Middle frontal gyrus (tissue), 1 donor: ENCODE measurements at regions not wholly inside any gene's neighbourhood (a gene's known extent, or its start where the extent isn't known, plus 50 kb on each side); places are given as distances from the start of the nearest gene placed in this dataset.

Experiments used
- DNase-seq: peaks from one replicate; pipeline ENCODE4 v3.0.0-alpha.2; 2015; ENCODE audit warnings: low spot score; ENCODE audit errors: extremely low spot score

DNA sequence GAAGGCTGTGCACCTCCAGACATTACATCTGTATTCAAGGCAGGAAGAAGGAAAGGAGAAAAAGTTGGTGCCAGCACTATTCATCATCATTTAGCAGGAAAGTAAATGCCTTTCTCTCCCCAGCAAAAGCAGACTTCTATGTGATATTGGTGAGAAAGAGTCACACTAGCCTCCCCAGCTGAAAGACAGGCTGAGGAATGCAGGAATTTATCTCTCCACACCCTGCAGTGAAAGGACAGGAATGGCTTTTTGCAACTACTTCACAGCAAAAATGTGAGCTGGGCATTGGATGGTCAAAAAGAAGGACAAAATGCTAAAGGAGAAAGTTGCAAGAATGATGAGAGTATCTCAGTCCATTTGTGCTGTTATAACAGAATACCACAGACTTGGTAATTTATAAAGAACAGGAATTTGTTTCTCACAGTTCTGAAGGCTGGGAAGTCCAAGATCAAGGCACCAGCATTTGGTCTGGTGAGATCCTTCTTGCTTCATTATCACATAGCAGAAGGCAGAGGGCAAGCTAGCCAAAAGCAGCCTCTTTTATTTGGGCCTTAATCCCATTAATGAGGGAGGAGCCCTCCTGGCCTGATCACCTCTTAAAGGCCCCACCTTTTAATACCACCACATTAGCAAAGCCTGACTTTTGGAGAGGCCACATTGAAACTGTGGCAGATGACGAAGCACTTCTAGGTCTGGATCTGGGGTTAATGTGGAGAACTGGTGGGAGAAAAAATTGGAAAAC, 388.1 kb upstream of the SLC14A2 start:
- no peak for DNase-seq

- no peak for DNase-seq
Observed at GRCh38 chr18:45228796-45229388, 386.4 kb upstream of the SLC14A2 start.

DNA sequence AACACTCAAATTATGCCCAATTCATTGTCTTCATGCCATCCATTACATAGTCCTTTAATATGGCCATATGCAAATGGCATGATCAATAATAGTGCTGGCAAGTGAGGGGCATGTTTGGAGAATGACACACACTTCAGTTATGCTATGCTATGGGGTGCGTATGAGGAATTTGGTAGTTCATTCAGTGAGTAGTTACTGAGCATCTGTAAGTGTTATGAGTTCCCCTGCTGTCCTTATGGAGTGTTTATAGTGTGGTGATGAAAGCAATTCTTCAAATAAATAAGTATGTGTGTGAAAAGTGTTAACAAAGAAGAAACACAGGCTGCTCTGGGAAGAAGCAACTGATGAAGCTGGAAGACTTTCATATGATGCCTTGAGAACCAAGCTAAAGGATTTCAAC, 383.7 kb upstream of the SLC14A2 start:
- DNase-seq, result no peak

DNA sequence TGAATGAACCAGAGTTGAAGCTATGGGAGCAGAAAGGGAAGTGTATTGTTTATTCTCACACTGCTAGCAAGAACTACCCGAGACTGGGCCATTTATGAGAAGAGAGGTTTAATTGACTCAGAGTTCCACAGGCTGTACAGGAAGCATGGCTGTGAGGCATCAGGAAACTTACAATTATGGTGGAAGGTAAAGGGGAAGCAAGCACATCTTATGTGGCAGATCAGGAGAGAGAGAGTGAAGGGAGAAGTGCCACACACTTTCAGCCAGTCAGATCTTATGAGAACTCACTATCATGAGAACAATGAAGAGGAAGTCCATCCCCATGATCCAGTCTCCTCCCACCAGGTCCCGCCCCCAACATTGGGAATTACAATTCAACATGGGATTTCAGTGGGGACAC, 383.2 kb upstream of the SLC14A2 start:
- no peak for DNase-seq

GRCh38 chr18:45236676-45237075, 378.6 kb upstream of the SLC14A2 start:
- no peak for DNase-seq

DNA sequence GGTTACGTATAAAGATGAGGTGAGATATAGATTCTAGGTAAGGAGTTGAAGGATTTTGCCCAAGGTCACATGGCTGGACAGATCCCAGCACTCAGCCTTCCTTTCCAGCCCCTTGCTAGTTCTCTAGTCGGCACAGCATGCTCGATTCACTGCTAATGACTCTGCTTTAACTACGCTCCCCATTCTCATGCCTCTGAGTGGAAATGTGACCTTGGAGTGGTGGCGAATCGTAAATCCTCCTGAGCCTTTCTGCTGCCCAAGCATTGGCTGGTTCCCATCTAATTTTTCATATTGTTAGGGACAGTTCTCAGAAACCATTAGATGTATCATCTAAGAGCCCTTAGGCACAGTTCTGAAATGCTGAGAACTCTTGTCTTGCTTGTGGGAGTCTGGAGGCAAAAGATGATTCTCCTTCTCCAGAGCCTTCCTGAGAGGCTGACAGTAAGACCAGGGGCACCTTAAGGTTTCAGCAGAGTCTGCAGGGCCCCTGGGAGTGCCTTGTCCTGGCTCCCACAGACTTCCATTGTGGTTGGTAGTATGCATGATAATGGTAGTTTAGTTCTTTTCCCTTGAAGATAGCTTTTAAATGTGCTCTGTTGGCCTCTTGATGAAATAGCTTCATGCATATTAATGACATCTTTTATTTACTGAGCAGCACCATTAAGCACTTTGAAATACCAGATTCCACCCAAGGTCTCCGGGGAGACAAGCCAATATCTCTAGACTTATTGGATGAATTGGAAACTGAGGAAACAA, 377.8 kb upstream of the SLC14A2 start:
- DNase-seq, result no peak

GRCh38 chr18:45241271-45241670, 374.0 kb upstream of the SLC14A2 start:
- no peak for DNase-seq

GRCh38 chr18:45241982-45242565, 373.2 kb upstream of the SLC14A2 start:
- no peak for DNase-seq

- no peak for DNase-seq
Observed at GRCh38 chr18:45243340-45244110, 371.8 kb upstream of the SLC14A2 start.

DNA sequence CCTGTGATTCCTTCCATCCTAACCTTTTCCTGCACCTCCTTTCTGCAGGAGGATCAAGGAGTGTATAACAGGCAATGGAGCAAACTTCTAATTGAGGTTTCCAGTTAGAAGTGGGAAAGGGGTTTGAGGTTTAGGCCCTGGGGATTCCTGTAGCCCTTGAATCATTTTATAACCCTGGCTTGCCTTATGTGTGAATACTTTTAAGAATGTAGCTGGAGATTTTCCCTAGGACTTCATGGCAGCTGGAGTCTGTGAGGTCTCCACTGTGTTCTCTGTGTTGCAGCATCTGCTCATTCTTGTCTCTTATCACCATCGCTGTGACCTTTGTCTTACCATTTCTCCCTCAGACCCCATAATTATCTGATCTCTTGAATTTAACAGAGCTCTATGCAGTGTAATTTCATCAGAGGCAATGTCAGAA, 370.2 kb upstream of the SLC14A2 start:
- no peak for DNase-seq

DNA sequence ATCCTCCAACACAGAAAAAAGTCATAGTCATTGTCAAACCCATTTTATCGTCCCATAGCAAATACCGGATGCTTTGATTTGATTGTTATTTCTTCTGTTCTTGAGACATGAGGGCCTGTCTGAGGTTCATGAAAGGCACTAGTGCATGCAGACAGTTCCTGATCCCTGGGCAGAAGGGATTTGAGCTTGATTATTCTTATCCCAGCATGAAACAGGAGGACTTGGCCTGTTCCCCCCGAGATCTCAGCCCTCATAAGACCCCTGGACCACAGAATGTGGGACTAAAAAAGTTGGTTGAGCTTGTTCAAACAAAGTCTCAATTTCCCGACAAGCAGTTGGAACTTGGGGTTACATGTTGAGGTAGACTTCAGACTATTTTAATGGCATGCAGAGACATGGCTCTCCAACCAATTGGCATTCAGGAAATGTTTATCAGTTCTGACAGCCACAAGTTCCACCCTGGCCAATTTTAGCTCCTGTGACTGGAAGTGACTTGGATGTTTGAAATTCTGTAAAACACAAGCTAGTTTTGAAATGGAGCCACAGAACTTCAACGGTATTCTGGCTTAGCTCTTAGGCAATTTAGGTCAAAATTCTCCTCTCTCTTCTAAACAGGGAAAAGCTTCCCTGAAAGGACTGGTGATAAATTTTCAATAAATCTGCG, 366.9 kb upstream of the SLC14A2 start:
- DNase-seq, result no peak

- no peak for DNase-seq
Observed at GRCh38 chr18:45249246-45249661, 366.0 kb upstream of the SLC14A2 start.

DNA sequence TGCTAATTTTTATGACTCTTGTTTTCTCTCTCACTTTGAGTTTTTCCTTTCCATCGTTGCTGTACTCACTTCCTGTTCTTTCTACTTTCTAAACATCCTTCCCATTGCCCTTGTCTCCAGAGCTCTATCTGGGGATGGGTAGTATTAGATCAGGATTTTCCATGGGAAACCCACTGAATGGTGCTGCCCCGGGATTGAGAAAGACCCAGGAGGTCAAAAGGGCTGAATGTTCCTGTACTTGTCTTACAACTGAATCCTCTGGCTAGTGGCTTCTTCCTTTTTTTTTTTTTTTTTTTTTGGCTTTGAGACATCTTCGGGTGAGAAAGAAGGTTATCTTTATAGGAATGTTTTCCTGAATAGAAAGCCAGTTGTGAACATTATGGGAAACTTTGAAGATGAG, 364.8 kb upstream of the SLC14A2 start:
- DNase-seq, result no peak

- no peak for DNase-seq
Observed at GRCh38 chr18:45251236-45251635, 364.0 kb upstream of the SLC14A2 start.

- DNase-seq, result no peak
Observed at GRCh38 chr18:45252474-45252873, 362.8 kb upstream of the SLC14A2 start.

DNA sequence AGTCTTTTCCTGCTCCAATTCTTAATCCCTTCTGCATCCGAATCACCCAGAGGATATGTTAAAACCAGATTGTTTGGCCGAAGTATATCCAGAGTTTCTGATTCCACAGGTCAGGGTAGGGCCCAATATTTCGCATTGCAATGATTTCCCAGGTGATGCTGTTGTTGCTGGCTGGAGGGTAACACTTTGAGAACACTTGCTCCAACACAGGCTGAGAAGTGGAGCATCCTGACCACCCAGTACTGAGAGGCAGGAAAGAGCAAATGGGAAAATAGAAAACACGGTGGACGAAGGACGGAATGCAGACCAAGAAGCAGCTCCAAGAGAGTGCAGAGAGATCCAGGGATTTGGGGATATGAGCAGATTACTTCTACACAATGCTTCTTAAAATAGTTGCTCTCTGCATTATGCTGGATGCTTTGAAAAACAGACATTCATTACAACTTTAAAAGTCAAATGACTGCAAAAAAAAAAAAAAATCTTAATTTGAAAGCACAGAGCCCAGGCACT, 362.2 kb upstream of the SLC14A2 start:
- no peak for DNase-seq

DNA sequence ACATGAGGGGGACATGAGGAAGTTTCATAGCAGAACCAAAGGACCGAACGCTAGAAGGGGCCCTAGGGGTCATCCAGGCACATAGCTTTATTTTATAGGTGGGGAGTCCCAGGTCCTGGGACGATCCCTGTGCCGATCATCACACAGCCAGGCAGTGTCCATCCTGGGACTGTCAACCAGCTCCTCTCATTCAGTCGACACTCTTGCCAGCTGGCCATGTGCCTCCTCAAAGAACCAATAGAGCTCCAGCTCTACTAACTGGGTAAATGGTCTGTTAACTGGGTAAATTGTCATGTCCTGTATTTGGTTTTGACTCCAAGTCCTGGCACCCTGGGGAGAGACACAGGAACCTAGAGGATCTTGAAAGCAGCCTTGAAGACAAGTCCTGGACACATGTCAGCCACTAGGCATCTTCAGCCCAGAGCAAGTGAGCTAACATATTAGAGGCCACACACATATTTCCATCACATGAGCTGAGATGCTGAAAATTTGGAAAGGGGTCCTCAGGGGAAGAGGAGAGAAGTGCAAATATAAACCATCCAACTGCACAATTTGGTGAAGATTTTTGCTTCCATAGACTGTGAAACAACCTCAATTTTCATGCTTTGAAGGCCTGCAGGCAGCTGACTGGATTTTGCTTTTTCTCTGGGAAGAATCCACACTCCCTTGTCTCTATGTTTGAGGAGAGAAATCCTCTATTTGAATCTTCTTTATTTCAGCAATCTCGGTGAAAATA, 361.1 kb upstream of the SLC14A2 start:
- no peak for DNase-seq

- DNase-seq, result no peak
Observed at GRCh38 chr18:45254709-45255082, 360.6 kb upstream of the SLC14A2 start.

GRCh38 chr18:45255197-45255890, 359.9 kb upstream of the SLC14A2 start:
- DNase-seq, result no peak
